ENCODE measurements at regions not wholly inside any gene's neighbourhood (a gene's known extent, or its start where the extent isn't known, plus 50 kb on each side); places are given as distances from the start of the nearest gene placed in this dataset.

- no peaks in the 10 kb centered on the region for H3K79me2 ChIP-seq (ENCODE audit: insufficient read depth, low read length)
- no peaks in the 10 kb centered on the region for H3K9me3 ChIP-seq (ENCODE audit: insufficient read depth, low read length)
- H3K9me2 ChIP-seq (replicated peaks; ENCODE audit: insufficient read depth, low read length), result no peaks in the 10 kb centered on the region
- H3K27me3 ChIP-seq (ENCODE audit: low read length), result no peaks in the 10 kb centered on the region
- H3F3A ChIP-seq (ENCODE audit: insufficient read depth), result no peaks in the 10 kb centered on the region
- H2AFZ ChIP-seq (ENCODE audit: low read depth, low read length, severe bottlenecking), result no peak overlapping the region
- H3K36me3 ChIP-seq (ENCODE audit: low read length), result no peaks in the 10 kb centered on the region
- H3K4me2 ChIP-seq (ENCODE audit: low read depth, low read length, poor library complexity, severe bottlenecking), result no peak overlapping the region
- H4K20me1 ChIP-seq (ENCODE audit: low read depth, low read length), result no peaks in the 10 kb centered on the region
- H3K9ac ChIP-seq (ENCODE audit: low read length), result no peak overlapping the region
- TF ChIP-seq, protein P1, sequence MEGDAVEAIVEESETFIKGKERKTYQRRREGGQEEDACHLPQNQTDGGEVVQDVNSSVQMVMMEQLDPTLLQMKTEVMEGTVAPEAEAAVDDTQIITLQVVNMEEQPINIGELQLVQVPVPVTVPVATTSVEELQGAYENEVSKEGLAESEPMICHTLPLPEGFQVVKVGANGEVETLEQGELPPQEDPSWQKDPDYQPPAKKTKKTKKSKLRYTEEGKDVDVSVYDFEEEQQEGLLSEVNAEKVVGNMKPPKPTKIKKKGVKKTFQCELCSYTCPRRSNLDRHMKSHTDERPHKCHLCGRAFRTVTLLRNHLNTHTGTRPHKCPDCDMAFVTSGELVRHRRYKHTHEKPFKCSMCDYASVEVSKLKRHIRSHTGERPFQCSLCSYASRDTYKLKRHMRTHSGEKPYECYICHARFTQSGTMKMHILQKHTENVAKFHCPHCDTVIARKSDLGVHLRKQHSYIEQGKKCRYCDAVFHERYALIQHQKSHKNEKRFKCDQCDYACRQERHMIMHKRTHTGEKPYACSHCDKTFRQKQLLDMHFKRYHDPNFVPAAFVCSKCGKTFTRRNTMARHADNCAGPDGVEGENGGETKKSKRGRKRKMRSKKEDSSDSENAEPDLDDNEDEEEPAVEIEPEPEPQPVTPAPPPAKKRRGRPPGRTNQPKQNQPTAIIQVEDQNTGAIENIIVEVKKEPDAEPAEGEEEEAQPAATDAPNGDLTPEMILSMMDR (IDR thresholded peaks at IDR 0.05; ENCODE audit: insufficient read depth, low read length, poor library complexity, severe bottlenecking), result no peak
- no peak for TF ChIP-seq EZH2phosphoT487 (conservative IDR thresholded peaks at IDR 0.05; ENCODE audit: low read length)
- H3K4me3 ChIP-seq (ENCODE audit: insufficient read depth, low read length, poor library complexity, severe bottlenecking), result no peak overlapping the region
- H3K27ac ChIP-seq (ENCODE audit: low read depth, low read length), result no peak overlapping the region
Observed at GRCh38 chr15:46766021-46766420, 951.3 kb upstream of the SEMA6D start.

DNA sequence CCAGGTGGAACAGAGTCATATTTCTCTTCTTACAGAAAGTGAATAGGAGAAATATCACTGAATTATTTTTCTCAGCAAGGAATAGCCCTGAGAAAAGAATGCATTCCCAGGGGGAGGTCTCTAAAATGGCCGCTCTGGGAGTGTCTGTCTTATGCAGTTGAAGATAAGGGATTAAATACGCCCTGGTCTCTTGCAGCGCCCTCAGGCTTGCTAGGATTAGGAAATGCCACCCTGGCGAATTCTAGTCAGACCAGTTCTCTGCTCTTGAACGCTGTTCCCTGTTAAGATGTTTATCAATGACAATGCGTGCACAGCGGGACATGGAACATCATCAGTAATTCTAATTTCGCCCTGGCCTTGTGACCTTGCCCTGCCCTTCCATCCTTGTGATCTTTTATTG lies 949.0 kb upstream of the SEMA6D start:
- Histone ChIP-seq H3K79me2 (ENCODE audit: insufficient read depth, low read length) (no peaks in the 10 kb centered on the region), H3K4me2 (ENCODE audit: low read depth, low read length, poor library complexity, severe bottlenecking) (no peak overlapping the region), H4K20me1 (ENCODE audit: low read depth, low read length) (no peaks in the 10 kb centered on the region), H3K36me3 (ENCODE audit: low read length) (no peaks in the 10 kb centered on the region), H3K27ac (ENCODE audit: low read depth, low read length) (no peak overlapping the region), H3K9me2 (replicated peaks; ENCODE audit: insufficient read depth, low read length) (no peaks in the 10 kb centered on the region), H3K9ac (ENCODE audit: low read length) (no peak overlapping the region), H3K27me3 (ENCODE audit: low read length) (no peaks in the 10 kb centered on the region), H3F3A (ENCODE audit: insufficient read depth) (no peaks in the 10 kb centered on the region), H3K9me3 (ENCODE audit: insufficient read depth, low read length) (no peaks in the 10 kb centered on the region), H2AFZ (ENCODE audit: low read depth, low read length, severe bottlenecking) (no peak overlapping the region), H3K4me3 (ENCODE audit: insufficient read depth, low read length, poor library complexity, severe bottlenecking) (no peak overlapping the region)
- no peak for TF ChIP-seq EZH2phosphoT487 (conservative IDR thresholded peaks at IDR 0.05; ENCODE audit: low read length)
- TF ChIP-seq, protein P1 (IDR thresholded peaks at IDR 0.05; ENCODE audit: insufficient read depth, low read length, poor library complexity, severe bottlenecking), result no peak

GRCh38 chr15:46773016-46773415 lies 944.3 kb upstream of the SEMA6D start:
- TF ChIP-seq EZH2phosphoT487 (conservative IDR thresholded peaks at IDR 0.05; ENCODE audit: low read length), result no peak
- TF ChIP-seq, protein P1 (IDR thresholded peaks at IDR 0.05; ENCODE audit: insufficient read depth, low read length, poor library complexity, severe bottlenecking), result no peak
- Histone ChIP-seq H4K20me1 (ENCODE audit: low read depth, low read length) (no peaks in the 10 kb centered on the region), H2AFZ (ENCODE audit: low read depth, low read length, severe bottlenecking) (no peak overlapping the region), H3K9me2 (replicated peaks; ENCODE audit: insufficient read depth, low read length) (no peaks in the 10 kb centered on the region), H3F3A (ENCODE audit: insufficient read depth) (no peaks in the 10 kb centered on the region), H3K9ac (ENCODE audit: low read length) (no peak overlapping the region), H3K79me2 (ENCODE audit: insufficient read depth, low read length) (no peaks in the 10 kb centered on the region), H3K27ac (ENCODE audit: low read depth, low read length) (no peak overlapping the region), H3K27me3 (ENCODE audit: low read length) (no peaks in the 10 kb centered on the region), H3K4me2 (ENCODE audit: low read depth, low read length, poor library complexity, severe bottlenecking) (no peak overlapping the region), H3K36me3 (ENCODE audit: low read length) (no peaks in the 10 kb centered on the region), H3K4me3 (ENCODE audit: insufficient read depth, low read length, poor library complexity, severe bottlenecking) (no peak overlapping the region), H3K9me3 (ENCODE audit: insufficient read depth, low read length) (no peaks in the 10 kb centered on the region)

All from SU-DHL-6 (cell line).